Thyroid gland (tissue), 4 donors: ENCODE measurements at regions not wholly inside any gene's neighbourhood (a gene's known extent, or its start where the extent isn't known, plus 50 kb on each side); places are given as distances from the start of the nearest gene placed in this dataset.

Experiments
- CTCF ChIP-seq, 6 experiments: fragments of 200-600 bp in 3 of 6; fragments of 450-650 bp in 3 of 6; sonication (generic) in 3 of 6; IDR thresholded peaks; one replicate each; pipeline ENCODE4 v1.5.1; 2016 to 2019; ENCODE audit warnings: antibody characterized with exemption in 6 of 6, mild to moderate bottlenecking in 2 of 6, inconsistent platforms in 1 of 6, moderate library complexity in 1 of 6
- POLR2A ChIP-seq, 2 donors: fragments of 450-650 bp; IDR thresholded peaks; one replicate each; pipeline ENCODE4 v1.6.1; 2017; ENCODE audit warnings: antibody characterized with exemption in 2 of 2, mild to moderate bottlenecking in 2 of 2, moderate library complexity in 1 of 2

- TF ChIP-seq CTCF (IDR thresholded peaks at IDR 0.05) = no peak
- no peak for TF ChIP-seq POLR2A (IDR thresholded peaks at IDR 0.05)
Measured at GRCh38 chr9:7266911-7267595, 509.3 kb downstream of the KDM4C start.
